A673 (cell line): ENCODE measurements at regions not wholly inside any gene's neighbourhood (a gene's known extent, or its start where the extent isn't known, plus 50 kb on each side); places are given as distances from the start of the nearest gene placed in this dataset.

ENCODE experiments used
- CTCF ChIP-seq: fragments of 300-800, 200-600 bp; sonication (generic); conservative IDR thresholded peaks from 2 replicates; pipeline ENCODE4 v1.5.1; 2017; ENCODE audit warnings: low read depth, mild to moderate bottlenecking, antibody characterized with exemption, low read length, moderate library complexity, mixed read lengths
- EZH2 ChIP-seq: fragments of 200-600 bp; sonication (generic); IDR thresholded peaks from 2 replicates; pipeline ENCODE4 v1.6.1; 2017; ENCODE audit warnings: borderline replicate concordance, low read depth, mild to moderate bottlenecking, mixed read lengths, antibody characterized with exemption, low read length; ENCODE audit not compliant: poor library complexity, severe bottlenecking

- no peak for TF ChIP-seq CTCF
- no peak for TF ChIP-seq EZH2
Measured at GRCh38 chr1:30313584-30313983, 409.8 kb downstream of the MATN1 start.
